Non-pigmented ciliary epithelial cell (primary cell): ENCODE measurements at regions not wholly inside any gene's neighbourhood (a gene's known extent, or its start where the extent isn't known, plus 50 kb on each side); places are given as distances from the start of the nearest gene placed in this dataset.
"Not testable (repeated sequence)": the region's sequence is repeated elsewhere in the genome, so short reads cannot be mapped to it uniquely, and the experiment has no call there.

ENCODE experiments used
- DNase-seq: peaks from one replicate; pipeline ENCODE4 v3.0.0-alpha.2; 2010; ENCODE audit warnings: low read depth

GRCh38 chr10:64732372-64732957 lies 1211.3 kb downstream of the REEP3 start:
- no peak for DNase-seq

DNA sequence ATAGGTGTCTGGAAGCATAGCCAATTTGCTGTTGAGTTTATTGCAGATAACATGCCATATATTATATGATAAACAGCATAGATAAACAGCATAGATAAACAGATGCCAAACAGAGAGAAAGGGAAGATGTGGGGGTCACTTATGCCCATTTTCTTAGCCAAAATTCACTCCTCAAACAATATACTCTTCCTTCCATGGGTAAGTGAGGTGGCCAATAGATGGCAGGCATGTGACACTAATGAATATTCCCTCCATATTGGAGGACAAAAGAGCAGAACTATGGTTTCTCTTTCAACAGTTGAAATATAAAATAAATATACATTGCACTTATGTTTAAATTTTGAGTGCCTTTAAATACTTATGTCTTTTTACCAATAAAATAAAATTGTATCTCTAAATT lies 1212.8 kb downstream of the REEP3 start:
- no peak for DNase-seq

GRCh38 chr10:64738462-64738861 lies 1217.3 kb downstream of the REEP3 start:
- DNase-seq = no peak

- no peak for DNase-seq
Measured at GRCh38 chr10:64745565-64745964, 1224.4 kb downstream of the REEP3 start.

DNA sequence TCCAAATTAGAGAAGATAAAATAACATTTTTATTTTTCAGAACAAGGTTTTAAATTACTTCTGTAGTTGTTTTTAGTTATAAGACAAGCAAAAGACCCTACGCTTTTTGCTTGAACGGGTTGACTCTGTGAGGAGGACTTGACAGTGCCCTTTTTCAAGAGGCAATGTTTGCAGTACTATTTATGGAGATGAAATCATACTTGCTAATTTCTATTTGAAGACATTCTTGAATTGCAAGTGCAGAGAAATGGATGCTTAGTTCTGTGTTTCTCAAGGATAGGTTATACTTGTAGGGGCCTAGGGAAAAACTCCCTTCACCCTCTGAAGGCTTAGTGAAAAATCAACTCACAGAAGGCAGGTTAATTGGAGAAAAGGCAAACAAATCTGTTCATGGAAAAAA lies 1229.5 kb downstream of the REEP3 start:
- no peak for DNase-seq

DNA sequence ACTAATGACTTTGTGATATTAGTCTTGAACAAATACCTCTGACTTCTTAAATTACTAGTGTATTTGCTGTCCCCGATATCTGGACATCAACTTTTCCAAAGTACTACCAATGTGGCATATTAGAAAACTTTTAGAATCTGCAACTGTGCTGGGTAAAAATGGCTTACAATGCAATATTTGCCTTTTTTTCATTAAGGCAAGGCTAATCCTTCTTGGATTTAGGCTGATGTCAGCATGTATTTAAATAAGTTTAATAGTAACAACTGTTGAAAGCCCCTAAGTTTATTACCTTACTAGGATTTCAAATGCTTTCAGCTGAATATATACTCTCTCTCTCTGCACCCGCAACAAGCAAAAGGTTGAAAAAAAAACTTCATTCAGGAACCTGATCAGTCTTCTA lies 1232.3 kb downstream of the REEP3 start:
- no peak for DNase-seq

DNA sequence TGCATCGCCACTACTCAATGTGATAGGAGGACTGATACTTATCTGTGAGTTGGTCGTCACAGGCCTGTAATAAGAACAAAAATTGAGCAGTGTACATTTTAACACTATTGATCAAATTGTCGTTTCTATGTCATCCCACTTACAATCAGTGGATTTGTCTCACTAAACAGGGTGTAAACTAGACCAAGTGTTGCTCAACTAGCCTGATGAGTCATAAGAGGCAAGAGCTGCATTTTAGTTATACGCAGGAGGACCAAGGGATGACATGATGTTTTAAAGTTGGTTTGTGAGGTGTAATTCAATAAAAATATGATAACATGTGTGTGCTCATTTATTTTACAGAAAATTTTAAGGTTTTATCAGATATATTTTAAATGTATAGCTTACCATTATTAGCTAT lies 1239.2 kb downstream of the REEP3 start:
- no peak for DNase-seq

- DNase-seq = no peak
Measured at GRCh38 chr10:64762861-64763260, 1241.7 kb downstream of the REEP3 start.

DNA sequence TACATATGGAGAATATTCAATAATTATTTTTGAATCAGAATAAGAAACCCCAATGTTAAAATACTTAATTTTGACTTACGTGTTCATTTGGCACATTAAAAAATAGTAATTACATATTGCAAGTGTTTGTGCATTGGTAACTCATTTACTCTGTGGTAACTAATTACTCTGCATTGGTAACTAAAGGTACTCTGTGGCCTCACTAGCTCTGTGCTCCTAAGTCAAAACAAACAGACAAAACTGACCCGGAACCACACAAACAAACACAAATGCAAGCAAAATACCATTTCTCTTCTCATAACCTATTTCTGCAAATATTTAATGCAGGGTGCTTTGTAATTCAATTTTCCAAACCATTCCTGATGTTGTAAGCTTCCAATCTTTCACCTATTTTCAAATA lies 1244.3 kb downstream of the REEP3 start:
- DNase-seq = no peak

GRCh38 chr10:64771253-64772050 lies 1250.3 kb downstream of the REEP3 start:
- no peak for DNase-seq

DNA sequence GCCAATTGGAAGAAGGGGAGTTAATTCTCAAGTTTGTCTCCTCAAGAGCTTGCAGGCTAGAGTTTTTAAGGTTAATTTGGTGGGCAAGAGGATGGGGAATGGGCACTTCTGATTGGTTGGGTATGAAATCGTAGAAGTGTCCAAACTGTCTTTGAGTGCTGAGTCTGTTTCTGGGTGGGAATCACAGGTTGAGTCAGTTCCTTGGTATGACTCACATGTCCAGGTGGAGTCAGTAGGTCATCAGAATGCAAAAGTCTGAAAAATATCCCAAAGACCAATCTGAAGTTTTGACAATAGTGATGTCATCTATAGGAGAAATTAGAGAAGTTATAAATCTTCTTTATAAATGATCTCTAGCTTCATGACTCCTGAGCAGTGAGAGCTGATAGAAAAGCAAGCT lies 1252.2 kb downstream of the REEP3 start:
- no peak for DNase-seq

- DNase-seq = not testable (repeated sequence)
Measured at GRCh38 chr10:64784451-64784850, 1263.2 kb downstream of the REEP3 start.

- DNase-seq = no peak
Measured at GRCh38 chr10:64785816-64786215, 1264.6 kb downstream of the REEP3 start.

- DNase-seq = no peak
Measured at GRCh38 chr10:64786989-64787388, 1265.8 kb downstream of the REEP3 start.

DNA sequence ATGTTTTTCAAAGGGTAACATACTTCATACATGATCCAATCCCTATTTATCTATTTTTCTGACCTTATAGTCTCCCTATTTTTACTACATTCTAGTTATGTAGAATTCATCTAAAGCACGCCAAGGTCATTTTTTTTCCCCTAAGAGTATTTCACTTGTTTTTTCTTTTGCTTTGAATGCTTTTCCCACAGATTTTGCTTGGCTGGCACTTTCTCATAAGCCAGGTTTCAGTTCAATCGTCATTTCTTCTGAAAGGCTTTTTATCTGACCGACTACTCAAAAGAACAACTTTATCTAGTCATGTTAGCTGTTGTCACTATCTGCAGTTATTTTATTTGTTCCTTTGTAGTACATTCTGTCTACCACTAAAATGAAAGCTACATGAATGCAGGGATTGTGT lies 1274.6 kb downstream of the REEP3 start:
- no peak for DNase-seq

GRCh38 chr10:64798297-64798696 lies 1277.1 kb downstream of the REEP3 start:
- no peak for DNase-seq

DNA sequence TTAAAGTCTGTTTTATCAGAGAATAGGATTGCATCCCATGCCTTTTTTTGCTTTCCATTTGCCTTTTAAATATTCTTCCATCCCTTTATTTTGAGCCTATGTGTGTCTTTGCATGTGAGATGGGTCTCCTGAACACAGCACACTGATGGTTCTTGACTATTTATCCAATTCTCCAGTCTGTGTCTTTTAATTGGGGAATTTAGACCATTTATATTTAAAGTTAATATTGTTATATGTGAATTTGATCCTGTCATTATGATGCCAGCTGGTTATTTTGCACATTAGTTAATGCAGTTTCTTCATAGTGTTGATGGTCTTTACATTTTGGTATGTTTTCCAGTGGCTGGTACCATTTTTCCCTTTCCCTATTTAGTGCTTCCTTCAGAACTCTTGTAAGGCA lies 1287.0 kb downstream of the REEP3 start:
- not testable (repeated sequence) for DNase-seq

DNA sequence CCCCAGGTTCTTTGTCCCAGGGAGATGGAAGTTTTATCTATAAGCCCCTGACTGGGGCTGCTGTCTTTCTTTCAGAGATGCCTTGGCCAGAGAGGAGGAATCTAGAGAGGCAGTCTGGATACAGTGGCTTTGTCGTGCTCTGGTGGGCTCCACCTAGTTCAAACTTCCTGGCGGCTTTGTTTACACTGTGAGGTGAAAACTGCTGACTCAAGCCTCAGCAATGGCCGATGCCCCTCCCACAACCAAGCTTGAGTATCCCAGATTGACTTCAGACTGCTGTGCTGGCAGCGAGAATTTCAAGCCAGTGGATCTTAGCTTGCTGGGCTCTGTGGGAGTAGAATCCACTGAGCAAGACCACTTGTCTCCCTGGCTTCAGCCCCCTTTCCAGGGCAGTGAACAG lies 1288.8 kb downstream of the REEP3 start:
- DNase-seq = peak; percentile 19

DNA sequence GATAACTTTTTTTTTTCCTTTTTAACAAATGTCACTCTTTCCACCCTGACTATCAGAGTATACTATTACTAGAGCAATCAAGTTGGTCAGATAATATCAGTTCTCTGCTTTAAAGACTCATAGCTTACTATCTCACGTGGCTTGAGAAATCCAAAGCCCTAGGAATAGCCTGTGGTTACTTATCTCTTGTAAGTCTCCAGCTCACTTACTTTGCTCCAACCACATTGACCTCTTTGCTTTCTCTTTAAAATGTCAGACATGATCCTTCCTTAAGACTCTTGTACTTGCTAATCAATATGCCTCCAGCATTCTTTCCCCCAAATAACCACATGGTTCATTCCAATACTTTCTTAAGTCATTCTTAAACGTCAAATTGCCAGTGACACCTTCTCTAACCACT lies 1292.2 kb downstream of the REEP3 start:
- DNase-seq = peak; percentile 15

DNA sequence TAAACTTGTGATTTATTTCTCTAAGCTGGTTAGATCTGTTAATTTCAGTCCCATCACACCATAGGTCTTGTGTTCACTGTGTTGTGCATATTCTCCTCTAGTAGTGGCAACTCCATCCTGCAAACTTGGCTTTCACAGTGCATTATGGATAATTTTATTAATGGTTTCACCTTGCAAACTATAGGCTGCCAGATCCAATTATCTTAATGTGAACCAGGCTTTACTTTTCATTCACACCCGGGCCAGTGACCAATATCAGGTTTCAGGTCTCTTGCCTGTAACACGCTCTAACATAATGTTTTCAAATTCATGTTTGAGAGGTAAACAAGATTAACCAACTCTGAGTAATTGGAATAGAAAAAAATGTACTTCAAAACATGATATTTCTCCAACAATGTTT lies 1293.0 kb downstream of the REEP3 start:
- DNase-seq = no peak

DNA sequence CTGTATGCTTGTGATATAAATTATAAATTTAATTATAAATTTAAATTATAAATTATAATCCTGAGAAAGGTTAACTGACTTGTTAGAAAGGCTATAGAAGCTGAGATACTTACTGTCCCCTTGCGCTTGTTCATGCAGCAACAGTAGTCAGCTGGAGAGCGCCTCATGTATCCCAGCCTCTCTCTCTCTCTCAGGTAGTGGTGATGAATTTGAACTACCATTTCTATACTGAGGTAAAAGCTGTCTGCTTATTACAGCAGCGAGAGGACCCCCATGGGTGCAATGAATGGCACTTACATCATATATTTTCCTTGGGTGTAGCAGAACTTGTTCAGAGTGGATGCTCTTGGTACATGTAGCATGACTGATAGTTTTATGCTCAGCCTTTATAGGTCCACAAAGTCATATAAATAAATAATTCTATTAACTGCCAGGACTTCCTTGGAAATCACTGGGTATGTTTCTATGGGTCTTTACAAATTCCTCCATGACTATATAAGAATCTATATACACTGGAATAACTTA lies 1308.7 kb downstream of the REEP3 start:
- no peak for DNase-seq

- DNase-seq = no peak
Measured at GRCh38 chr10:64830869-64831268, 1309.7 kb downstream of the REEP3 start.

- DNase-seq = no peak
Measured at GRCh38 chr10:64840341-64840740, 1319.1 kb downstream of the REEP3 start.

DNA sequence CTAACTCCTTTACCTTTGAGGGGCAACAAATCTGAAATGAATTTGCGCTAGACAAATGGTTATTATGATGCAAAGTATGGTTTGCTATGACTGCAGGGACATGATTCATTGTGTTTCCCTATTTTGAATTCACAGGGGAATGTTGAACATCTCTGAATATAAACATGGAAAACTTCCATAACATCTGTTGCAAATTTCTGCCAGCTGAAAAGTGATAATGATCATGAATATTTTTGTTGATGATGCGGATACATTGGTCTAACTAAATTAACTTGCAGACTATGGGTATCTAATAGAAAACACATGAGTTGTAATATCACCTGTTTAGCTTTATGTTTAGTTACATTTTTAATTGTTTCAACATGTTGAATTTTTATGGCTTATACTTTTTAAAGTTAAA lies 1325.5 kb downstream of the REEP3 start:
- no peak for DNase-seq
